NCI-H2196 (cell line): ENCODE measurements at regions not wholly inside any gene's neighbourhood (a gene's known extent, or its start where the extent isn't known, plus 50 kb on each side); places are given as distances from the start of the nearest gene placed in this dataset.
"Not testable (repeated sequence)": the region's sequence is repeated elsewhere in the genome, so short reads cannot be mapped to it uniquely, and the experiment has no call there.

Source experiments
- DNase-seq: peaks from one replicate; lab custom pipeline; 2025; ENCODE audit not compliant: unreplicated experiment; lab: John Stamatoyannopoulos, UW

GRCh38 chr9:75456698-75457097 is 368.4 kb downstream of the OSTF1 start:
- DNase-seq: no peak

DNA sequence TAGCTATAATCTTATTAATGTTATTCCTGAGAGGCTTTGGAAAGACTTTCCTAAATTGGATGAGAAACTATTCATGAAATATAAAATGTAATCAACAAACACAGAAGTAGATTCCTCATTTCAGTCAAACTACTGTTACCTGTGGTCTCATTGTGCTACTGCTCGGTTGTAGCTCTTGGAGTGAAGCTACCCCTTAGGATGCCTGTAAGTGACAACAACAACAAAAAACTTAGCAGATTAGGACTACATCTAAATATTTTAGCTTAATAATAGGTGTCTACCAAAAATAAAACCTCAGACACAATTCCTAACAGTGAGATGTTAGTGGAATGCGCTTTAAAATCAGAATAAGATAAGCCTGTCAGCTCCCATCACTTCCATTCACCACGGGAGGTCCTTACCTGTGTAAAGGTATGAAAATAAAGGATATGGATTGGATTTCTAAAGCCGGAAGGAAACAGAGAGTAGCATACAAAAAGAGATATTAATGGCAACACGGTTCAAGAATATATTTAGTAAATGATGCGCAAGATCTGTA is 369.2 kb downstream of the OSTF1 start:
- no peak for DNase-seq

GRCh38 chr9:75459311-75459710 is 371.0 kb downstream of the OSTF1 start:
- DNase-seq: not testable (repeated sequence)

DNA sequence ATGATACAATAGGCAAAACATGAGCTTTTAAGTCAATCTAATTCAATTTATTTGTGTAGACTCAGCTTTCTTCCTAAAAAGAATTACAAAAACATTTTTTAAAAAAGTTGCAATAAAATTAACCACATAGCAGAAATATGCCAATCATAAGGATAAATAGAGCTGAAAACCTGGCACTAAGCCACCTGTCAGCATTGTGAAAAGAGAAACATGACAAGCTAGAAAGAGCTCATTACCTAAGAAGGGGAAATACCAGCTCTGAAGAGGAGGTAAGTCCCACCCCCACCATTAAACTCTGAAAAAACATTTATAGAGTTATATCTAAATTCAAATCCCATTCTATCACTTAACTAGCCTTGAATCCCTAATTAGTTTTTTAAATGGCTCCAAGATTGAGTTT is 372.9 kb downstream of the OSTF1 start:
- no peak for DNase-seq

GRCh38 chr9:75462866-75463265 is 374.6 kb downstream of the OSTF1 start:
- DNase-seq: no peak

DNA sequence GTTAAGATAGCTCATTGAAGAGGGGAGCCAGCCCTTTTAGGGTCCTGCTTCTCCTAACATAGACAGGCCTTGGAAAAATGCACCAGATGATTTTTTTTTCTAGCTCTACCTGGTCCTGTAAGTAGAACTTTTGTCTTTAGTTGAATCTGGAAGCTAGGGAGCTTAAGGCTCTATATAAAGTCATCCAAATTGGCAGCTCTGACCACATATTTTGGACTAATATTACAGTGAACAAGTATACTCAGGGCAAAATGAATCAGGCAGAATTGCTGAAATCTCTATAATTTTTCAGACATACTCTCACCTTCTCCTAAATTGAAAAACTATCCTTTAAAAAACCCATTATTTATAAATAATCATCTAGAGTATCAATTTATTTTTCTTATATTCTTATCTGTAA is 375.6 kb downstream of the OSTF1 start:
- DNase-seq: no peak

DNA sequence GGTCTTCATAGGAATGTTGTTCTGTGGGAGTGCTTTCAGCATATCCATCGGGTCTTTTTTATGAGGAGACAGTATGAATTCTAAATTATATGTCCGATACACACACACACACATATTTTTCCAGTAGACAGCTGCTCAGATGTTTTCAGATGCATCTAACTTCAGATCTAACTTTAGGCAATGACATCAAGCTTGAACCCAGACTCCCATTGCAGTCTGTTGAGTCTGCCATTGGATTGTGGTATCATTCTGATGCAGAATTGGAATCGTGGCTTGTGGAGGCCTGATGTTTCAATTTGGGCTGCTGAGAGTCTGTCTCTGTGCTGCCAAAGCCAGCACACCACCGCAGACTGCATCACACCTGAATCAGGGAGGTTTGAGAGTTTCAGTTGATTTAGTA is 376.4 kb downstream of the OSTF1 start:
- no peak for DNase-seq

DNA sequence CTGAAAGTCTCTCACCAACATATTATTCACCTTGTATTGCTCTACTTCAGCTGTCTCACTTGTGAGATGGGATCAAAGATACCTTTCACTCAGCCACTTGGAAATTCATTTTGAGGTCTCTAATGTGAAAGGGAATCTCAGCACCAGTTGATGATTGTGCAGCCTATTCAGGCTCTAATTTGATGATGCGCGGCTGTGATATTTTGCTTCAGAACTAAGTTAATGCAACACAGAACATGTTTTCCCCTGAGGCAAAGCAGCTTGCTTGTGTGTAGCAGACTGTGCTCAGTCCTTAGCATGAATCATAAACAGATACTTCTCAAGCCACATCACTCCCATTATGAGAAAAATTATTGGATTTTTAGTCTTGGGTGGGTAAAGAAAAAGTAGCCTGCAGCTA is 378.8 kb downstream of the OSTF1 start:
- DNase-seq: no peak

- DNase-seq: no peak
These were observed 383.3 kb downstream of the OSTF1 start for GRCh38 chr9:75471549-75472114.

GRCh38 chr9:75482566-75482965 is 394.3 kb downstream of the OSTF1 start:
- DNase-seq: no peak

- no peak for DNase-seq
These were observed 395.3 kb downstream of the OSTF1 start for GRCh38 chr9:75483636-75484035.

- DNase-seq: no peak
These were observed 399.8 kb downstream of the OSTF1 start for GRCh38 chr9:75487856-75488718.

GRCh38 chr9:75488719-75489110 is 400.4 kb downstream of the OSTF1 start:
- DNase-seq: no peak

DNA sequence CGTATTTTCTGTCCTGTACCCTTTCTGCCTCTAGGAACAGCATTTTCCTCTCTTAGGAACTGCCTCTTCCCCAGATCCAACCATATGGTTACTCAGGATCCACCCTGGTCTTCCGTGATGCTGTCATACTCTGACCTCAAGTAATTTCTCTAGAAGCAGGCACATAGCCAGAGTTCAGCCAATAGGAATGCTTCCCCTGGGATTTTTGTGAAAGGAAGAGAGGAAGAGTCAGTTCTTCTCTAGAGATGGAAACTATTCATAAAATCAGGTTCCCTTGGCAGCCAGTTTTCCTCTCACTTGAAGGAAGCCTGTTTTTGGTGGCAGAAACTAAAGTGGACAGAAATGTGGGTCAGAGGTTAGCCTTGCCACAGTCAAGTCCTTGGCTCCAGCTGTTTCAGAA is 400.1 kb upstream of the PCSK5 start:
- no peak for DNase-seq

GRCh38 chr9:75491533-75491932 is 398.9 kb upstream of the PCSK5 start:
- no peak for DNase-seq

- no peak for DNase-seq
These were observed 390.7 kb upstream of the PCSK5 start for GRCh38 chr9:75499812-75500211.

GRCh38 chr9:75500479-75500878 is 390.0 kb upstream of the PCSK5 start:
- DNase-seq: no peak

GRCh38 chr9:75500940-75501339 is 389.5 kb upstream of the PCSK5 start:
- DNase-seq: not testable (repeated sequence)

- DNase-seq: no peak
These were observed 385.8 kb upstream of the PCSK5 start for GRCh38 chr9:75504721-75505120.

- DNase-seq: no peak
These were observed 384.8 kb upstream of the PCSK5 start for GRCh38 chr9:75505654-75506053.

DNA sequence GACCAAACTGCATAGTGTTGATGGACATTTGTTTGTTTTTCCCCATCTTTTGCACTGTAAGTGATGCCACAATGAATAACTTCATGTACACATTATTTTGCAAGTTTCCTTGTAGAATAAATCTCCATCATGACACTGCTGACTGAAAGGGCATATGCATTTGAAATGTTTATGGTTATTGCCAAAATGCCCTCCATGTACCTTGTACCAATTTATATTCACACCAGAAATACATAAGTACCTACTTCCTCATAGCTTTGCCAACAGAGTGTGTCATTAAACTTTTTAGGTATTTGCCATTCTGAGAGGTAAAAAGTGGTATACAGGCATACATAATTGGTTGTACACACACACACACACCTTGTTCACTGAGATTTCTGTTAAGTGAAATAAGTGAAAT is 361.0 kb upstream of the PCSK5 start:
- DNase-seq: no peak

- DNase-seq: no peak
These were observed 358.9 kb upstream of the PCSK5 start for GRCh38 chr9:75531588-75531987.
